H1 (cell line): ENCODE measurements at regions not wholly inside any gene's neighbourhood (a gene's known extent, or its start where the extent isn't known, plus 50 kb on each side); places are given as distances from the start of the nearest gene placed in this dataset.

Source experiments
- CTCF ChIA-PET: fragments of 300-600 bp; sonication (Branson Sonifier 250); formaldehyde crosslinking; loops from one replicate; lab custom pipeline; 2021; ENCODE audit not compliant: partially characterized antibody; lab: Charles Lee
- POLR2A ChIA-PET: fragments of 300-600 bp; sonication (Branson Sonifier 250); formaldehyde crosslinking; loops from one replicate; lab custom pipeline; 2021; ENCODE audit warnings: inconsistent platforms; ENCODE audit not compliant: partially characterized antibody; lab: Charles Lee
- DNase-seq, 2 experiments: peaks; one replicate each; pipeline versions ENCODE4 v3.0.0 to v3.0.0-alpha.2; 2010 to 2022; ENCODE audit warnings: low spot score in 2 of 2, low read depth in 1 of 2, mixed read lengths in 1 of 2
- FAIRE-seq: peaks from 2 replicates; lab custom pipeline; 2011; peaks lifted over from hg19 to GRCh38; lab: Jason Lieb, UNC
- H2AFZ ChIP-seq: 2 replicates; pipeline ENCODE4 v1.8.1; 2012; ENCODE audit warnings: low read length, inconsistent platforms
- H2AK5ac ChIP-seq: 2 replicates; pipeline ENCODE4 v1.6.1; 2013; ENCODE audit warnings: low read depth, low read length
- H2BK120ac ChIP-seq: replicated peaks from 2 replicates; pipeline ENCODE3; 2013; ENCODE audit warnings: low read depth, low read length, inconsistent platforms
- H2BK12ac ChIP-seq: 2 replicates; pipeline ENCODE4 v1.6.1; 2013; ENCODE audit warnings: low read depth, low read length
- H2BK15ac ChIP-seq: 2 replicates; pipeline ENCODE4 v1.6.1; 2013; ENCODE audit warnings: low read length
- H2BK20ac ChIP-seq: 2 replicates; pipeline ENCODE4 v1.6.1; 2013; ENCODE audit warnings: low read length
- H2BK5ac ChIP-seq: 2 replicates; pipeline ENCODE4 v1.6.1; 2013; ENCODE audit warnings: low read depth, low read length
- H3K14ac ChIP-seq: 2 replicates; pipeline ENCODE4 v1.6.1; 2013; ENCODE audit warnings: inconsistent platforms; ENCODE audit not compliant: insufficient read length
- H3K18ac ChIP-seq: 2 replicates; pipeline ENCODE4 v1.6.1; 2013; ENCODE audit warnings: low read length; ENCODE audit errors: extremely low read depth
- H3K23ac ChIP-seq: 2 replicates; pipeline ENCODE4 v1.6.1; 2013; ENCODE audit warnings: inconsistent platforms; ENCODE audit not compliant: insufficient read length
- H3K23me2 ChIP-seq: 2 replicates; pipeline ENCODE4 v1.6.1; 2013; ENCODE audit warnings: low read depth, low read length
- H3K27ac ChIP-seq: 2 replicates; pipeline ENCODE4 v1.6.1; 2011; ENCODE audit warnings: low read depth, low read length, inconsistent platforms
- H3K27me3 ChIP-seq, 4 experiments: replicated peaks in 1 of 4; 1 replicate in 1 of 4; 2 replicates in 3 of 4; pipeline versions ENCODE4 v1.6.1 to v1.8.1; 2011 to 2013; ENCODE audit warnings: low read length in 3 of 4, mild to moderate bottlenecking in 3 of 4, inconsistent platforms in 2 of 4, mixed read lengths in 2 of 4, moderate library complexity in 1 of 4; ENCODE audit not compliant: control insufficient read depth in 3 of 4, insufficient read depth in 3 of 4; ENCODE audit errors: extremely low read depth in 1 of 4
- H3K36me3 ChIP-seq, 4 experiments: 2 replicates each; pipeline versions ENCODE4 v1.6.1 to v1.8.1; 2011 to 2013; ENCODE audit warnings: mild to moderate bottlenecking in 4 of 4, low read length in 3 of 4, moderate library complexity in 2 of 4, control low read depth in 1 of 4, inconsistent platforms in 1 of 4; ENCODE audit not compliant: insufficient read depth in 4 of 4, control insufficient read depth in 2 of 4
- H3K4ac ChIP-seq: replicated peaks from 2 replicates; pipeline ENCODE3; 2013; ENCODE audit warnings: low read length, low read depth, mixed read lengths, inconsistent platforms; ENCODE audit not compliant: insufficient read length
- H3K4me1 ChIP-seq, 4 experiments: replicated peaks in 1 of 4; 1 replicate in 1 of 4; 2 replicates in 3 of 4; pipeline versions ENCODE4 v1.6.1 to v1.8.1; 2011 to 2013; ENCODE audit warnings: low read length in 3 of 4, inconsistent platforms in 2 of 4, mixed read lengths in 1 of 4; ENCODE audit not compliant: insufficient read depth in 4 of 4, control insufficient read depth in 3 of 4
- H3K4me2 ChIP-seq, 2 experiments: 2 replicates each; pipeline versions ENCODE4 v1.6.1 to v1.8.1; 2011 to 2013; ENCODE audit warnings: low read depth in 2 of 2, low read length in 2 of 2, control low read depth in 1 of 2, inconsistent platforms in 1 of 2, mild to moderate bottlenecking in 1 of 2; ENCODE audit not compliant: insufficient read depth in 1 of 2
- H3K4me3 ChIP-seq, 4 experiments: fragments of 200-600, 300-600 bp in 1 of 4; sonication (generic), shearing (Covaris generic), sonication (Bioruptor Twin) in 1 of 4; 2 replicates each; pipeline versions ENCODE4 v1.5.1 to v1.8.1; 2011 to 2016; ENCODE audit warnings: low read length in 4 of 4, low read depth in 3 of 4, control low read depth in 2 of 4, inconsistent platforms in 2 of 4, mild to moderate bottlenecking in 2 of 4, mixed read lengths in 1 of 4, moderate library complexity in 1 of 4; ENCODE audit not compliant: insufficient read depth in 2 of 4; ENCODE audit errors: extremely low read depth in 1 of 4
- H3K56ac ChIP-seq: replicated peaks from 2 replicates; pipeline ENCODE3; 2013; ENCODE audit warnings: low read depth, mild to moderate bottlenecking, mixed read lengths, low read length, inconsistent platforms; ENCODE audit not compliant: insufficient read length
- H3K79me1 ChIP-seq: 2 replicates; pipeline ENCODE4 v1.6.1; 2013; ENCODE audit warnings: low read depth, low read length, control low read depth
- H3K79me2 ChIP-seq, 2 experiments: 2 replicates each; pipeline versions ENCODE4 v1.6.1 to v1.8.1; 2012 to 2013; ENCODE audit warnings: low read length in 2 of 2, mild to moderate bottlenecking in 2 of 2, inconsistent platforms in 1 of 2; ENCODE audit not compliant: insufficient read depth in 2 of 2, control insufficient read depth in 1 of 2
- H3K9ac ChIP-seq, 4 experiments: replicated peaks in 1 of 4; 1 replicate in 1 of 4; 2 replicates in 3 of 4; pipeline versions ENCODE4 v1.6.1 to v1.8.1; 2011 to 2013; ENCODE audit warnings: low read depth in 3 of 4, low read length in 3 of 4, control low read depth in 2 of 4, mild to moderate bottlenecking in 2 of 4, moderate library complexity in 2 of 4, inconsistent platforms in 1 of 4; ENCODE audit errors: extremely low read depth in 1 of 4
- H3K9me3 ChIP-seq, 2 experiments: 2 replicates each; pipeline versions ENCODE4 v1.6.1 to v1.8.1; 2012 to 2013; ENCODE audit warnings: mild to moderate bottlenecking in 2 of 2, moderate library complexity in 2 of 2, control low read depth in 1 of 2, inconsistent platforms in 1 of 2, low read depth in 1 of 2, low read length in 1 of 2, mixed read lengths in 1 of 2; ENCODE audit not compliant: insufficient read depth in 2 of 2
- H4K20me1 ChIP-seq, 2 experiments: replicated peaks in 1 of 2; 2 replicates each; pipeline versions ENCODE3 to v1.8.1; 2011 to 2013; ENCODE audit warnings: inconsistent platforms in 2 of 2, low read length in 2 of 2, mild to moderate bottlenecking in 1 of 2; ENCODE audit not compliant: insufficient read depth in 2 of 2, control insufficient read depth in 1 of 2
- H4K5ac ChIP-seq: 2 replicates; pipeline ENCODE4 v1.6.1; 2013; ENCODE audit warnings: low read length, low read depth, mixed read lengths, inconsistent platforms; ENCODE audit not compliant: insufficient read length
- H4K8ac ChIP-seq: 2 replicates; pipeline ENCODE4 v1.8.0; 2013; ENCODE audit warnings: mild to moderate bottlenecking, moderate library complexity, low read length, inconsistent platforms; ENCODE audit not compliant: insufficient read depth; ENCODE audit errors: extremely low read depth
- H4K91ac ChIP-seq: replicated peaks from 2 replicates; pipeline ENCODE3; 2013; ENCODE audit warnings: low read length, mixed read lengths, inconsistent platforms; ENCODE audit not compliant: insufficient read length
- CTBP2 ChIP-seq: IDR thresholded peaks from 2 replicates; pipeline ENCODE4 v1.7.0; 2011; ENCODE audit warnings: borderline replicate concordance, mild to moderate bottlenecking, moderate library complexity, mixed read lengths, low read length; ENCODE audit not compliant: insufficient read depth, insufficient read length
- RBBP5 ChIP-seq: IDR thresholded peaks from 2 replicates; pipeline ENCODE4 v1.7.1; 2012; ENCODE audit warnings: low read depth, mild to moderate bottlenecking, inconsistent platforms, low read length, moderate library complexity, borderline replicate concordance
- RFX5 ChIP-seq: IDR thresholded peaks from 2 replicates; pipeline ENCODE4 v1.6.1; 2011; ENCODE audit warnings: low read depth, low read length, improper control_type of control experiment, borderline replicate concordance
- WGBS, 2 experiments: shearing (Covaris generic) in 1 of 2; methylation state at CpG; one replicate each; pipeline versions ENCODE4 v1.1.6 to v1.1.7; 2013 to 2015; ENCODE audit warnings: low lambda C conversion rate in 2 of 2, mixed read lengths in 2 of 2, inconsistent platforms in 1 of 2, low coverage in 1 of 2, missing lambda C conversion rate in 1 of 2; ENCODE audit not compliant: insufficient replicate concordance in 2 of 2, insufficient coverage in 1 of 2, insufficient read length in 1 of 2; ENCODE audit errors: extremely low coverage in 1 of 2, missing lambda C conversion rate in 1 of 2; 5-methylcytosine and 5-hydroxymethylcytosine counted together

DNA sequence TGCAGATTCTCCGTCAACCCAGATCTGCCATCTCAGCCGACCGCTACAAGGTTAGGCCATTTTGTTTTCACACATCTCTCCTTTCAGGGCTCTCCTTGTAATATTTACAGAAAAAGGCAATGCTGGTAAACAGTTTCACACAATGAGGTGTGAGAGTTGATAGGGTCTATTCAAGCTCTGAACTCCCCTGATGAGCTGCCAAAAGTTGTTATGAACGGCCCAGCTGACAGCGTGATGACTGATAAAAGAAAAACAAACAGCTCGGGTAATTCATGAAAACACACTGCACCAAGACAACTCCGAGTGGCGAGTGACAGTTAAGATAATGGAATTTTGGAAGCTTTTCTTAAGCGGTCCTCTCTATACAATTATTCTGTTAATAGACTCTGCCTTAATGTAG lies 68.1 kb upstream of the IRX5 start:
- Histone ChIP-seq H3K23me2 (no peaks in the 10 kb centered on the region), H3K14ac (no peak overlapping the region), H2BK20ac (no peak overlapping the region), H2BK15ac (no peak overlapping the region), H3K79me1 (no peaks in the 10 kb centered on the region), H3K18ac (no peak overlapping the region), H3K4me1 (no peaks in the 10 kb centered on the region), H4K8ac (no peak overlapping the region), H3K27me3 (no peaks in the 10 kb centered on the region), H2AFZ (no peak overlapping the region), H3K9ac (no peak overlapping the region), H3K9me3 (peaks cover 3 to 4% of the 10 kb centered on the region in 2 experiments; a peak in 2 of 4 replicates), H3K4ac (no peak overlapping the region), H2BK120ac (no peak overlapping the region), H4K20me1 (no peaks in the 10 kb centered on the region), H4K91ac (no peak overlapping the region), H2AK5ac (no peak overlapping the region), H3K56ac (no peak overlapping the region), H2BK5ac (no peak overlapping the region), H2BK12ac (no peak overlapping the region), H3K27ac (no peak overlapping the region), H3K36me3 (no peaks in the 10 kb centered on the region), H4K5ac (no peak overlapping the region), H3K23ac (no peak overlapping the region), H3K4me2 (no peak overlapping the region), H3K4me3 (no peak overlapping the region), H3K79me2 (no peaks in the 10 kb centered on the region)
- DNase-seq (no peak), FAIRE-seq (no peak)
- POLR2A ChIA-PET: no interaction called here
- 88% methylated on average over 9 of the region's 9 CpGs; no CpG with 5 or more reads in 1 of the 2 experiments for WGBS, 2 experiments
- CTCF ChIA-PET: no interaction called here
- TF ChIP-seq RFX5 (no peak), RBBP5 (no peak), CTBP2 (no peak)
